ENCODE measurements at regions not wholly inside any gene's neighbourhood (a gene's known extent, or its start where the extent isn't known, plus 50 kb on each side); places are given as distances from the start of the nearest gene placed in this dataset.

- no peak for TF ChIP-seq CTCF (IDR thresholded peaks at IDR 0.05)
- no peak for TF ChIP-seq POLR2A (IDR thresholded peaks at IDR 0.05)
Observed at GRCh38 chr10:33481184-33481583, 146.7 kb upstream of the NRP1 start.
